ENCODE measurements at regions not wholly inside any gene's neighbourhood (a gene's known extent, or its start where the extent isn't known, plus 50 kb on each side); places are given as distances from the start of the nearest gene placed in this dataset.

GRCh38 chr2:120994301-120994995 is 258.8 kb downstream of the GLI2 start:
- DNase-seq: no peak

GRCh38 chr2:120995152-120995551 is 259.5 kb downstream of the GLI2 start:
- no peak for DNase-seq

GRCh38 chr2:120995656-120996190 is 260.1 kb downstream of the GLI2 start:
- no peak for DNase-seq

- peak; percentile 28 for DNase-seq
Measured at GRCh38 chr2:120999377-121000097, 263.9 kb downstream of the GLI2 start.

GRCh38 chr2:121000804-121001203 is 265.1 kb downstream of the GLI2 start:
- DNase-seq: no peak

GRCh38 chr2:121001641-121002040 is 266.0 kb downstream of the GLI2 start:
- no peak for DNase-seq

GRCh38 chr2:121002597-121002996 is 266.9 kb downstream of the GLI2 start:
- DNase-seq: no peak

- DNase-seq: no peak
Measured at GRCh38 chr2:121003391-121003790, 267.7 kb downstream of the GLI2 start.

GRCh38 chr2:121004359-121004758 is 268.7 kb downstream of the GLI2 start:
- DNase-seq: no peak

- DNase-seq: no peak
Measured at GRCh38 chr2:121004950-121005349, 269.3 kb downstream of the GLI2 start.

- no peak for DNase-seq
Measured at GRCh38 chr2:121005453-121005852, 269.8 kb downstream of the GLI2 start.

- DNase-seq: no peak
Measured at GRCh38 chr2:121006743-121007489, 271.2 kb downstream of the GLI2 start.

- no peak for DNase-seq
Measured at GRCh38 chr2:121007490-121007853, 271.8 kb downstream of the GLI2 start.

- DNase-seq: no peak
Measured at GRCh38 chr2:121008975-121009374, 273.3 kb downstream of the GLI2 start.

GRCh38 chr2:121010998-121011397 is 274.0 kb downstream of the TFCP2L1 start:
- no peak for DNase-seq

- no peak for DNase-seq
Measured at GRCh38 chr2:121014876-121015275, 270.1 kb downstream of the TFCP2L1 start.

- DNase-seq: no peak
Measured at GRCh38 chr2:121015971-121016485, 269.0 kb downstream of the TFCP2L1 start.

- no peak for DNase-seq
Measured at GRCh38 chr2:121017396-121017795, 267.6 kb downstream of the TFCP2L1 start.

GRCh38 chr2:121018136-121019061 is 266.6 kb downstream of the TFCP2L1 start:
- peak; percentile 16 for DNase-seq

GRCh38 chr2:121019071-121019470 is 265.9 kb downstream of the TFCP2L1 start:
- no peak for DNase-seq

GRCh38 chr2:121019756-121020155 is 265.2 kb downstream of the TFCP2L1 start:
- DNase-seq: no peak

- DNase-seq: no peak
Measured at GRCh38 chr2:121021685-121022084, 263.3 kb downstream of the TFCP2L1 start.

Data from fibroblast of skin of abdomen (primary cell).